GM18858 (cell line): ENCODE measurements at regions not wholly inside any gene's neighbourhood (a gene's known extent, or its start where the extent isn't known, plus 50 kb on each side); places are given as distances from the start of the nearest gene placed in this dataset.
"Not testable (repeated sequence)": the region's sequence is repeated elsewhere in the genome, so short reads cannot be mapped to it uniquely, and the experiment has no call there.

Source experiments
- ATAC-seq: cut with Tn5 transposase; IDR thresholded peaks from one replicate; pipeline ENCODE4 v1.9.1; 2021; ENCODE audit not compliant: unreplicated experiment

DNA sequence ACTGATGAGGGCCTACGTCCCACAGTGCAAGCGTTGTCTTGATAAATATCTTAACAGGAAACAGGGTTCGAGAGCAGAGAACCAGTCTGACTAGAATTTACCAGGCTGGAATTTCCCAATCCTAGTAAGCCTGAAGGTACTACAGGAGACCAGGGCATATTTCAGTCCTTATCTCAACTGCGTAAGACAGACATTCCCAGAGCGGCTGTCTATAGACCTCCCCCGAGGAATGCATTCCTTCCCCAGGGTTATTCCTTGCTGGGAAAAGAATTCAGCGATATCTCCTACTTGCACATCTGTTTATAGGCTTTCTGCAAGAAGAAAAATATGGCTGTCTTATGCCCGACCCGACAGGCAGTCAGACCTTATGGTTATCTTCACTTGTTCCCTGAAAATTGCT is 1074.1 kb upstream of the CELF4 start:
- ATAC-seq, result not testable (repeated sequence)

DNA sequence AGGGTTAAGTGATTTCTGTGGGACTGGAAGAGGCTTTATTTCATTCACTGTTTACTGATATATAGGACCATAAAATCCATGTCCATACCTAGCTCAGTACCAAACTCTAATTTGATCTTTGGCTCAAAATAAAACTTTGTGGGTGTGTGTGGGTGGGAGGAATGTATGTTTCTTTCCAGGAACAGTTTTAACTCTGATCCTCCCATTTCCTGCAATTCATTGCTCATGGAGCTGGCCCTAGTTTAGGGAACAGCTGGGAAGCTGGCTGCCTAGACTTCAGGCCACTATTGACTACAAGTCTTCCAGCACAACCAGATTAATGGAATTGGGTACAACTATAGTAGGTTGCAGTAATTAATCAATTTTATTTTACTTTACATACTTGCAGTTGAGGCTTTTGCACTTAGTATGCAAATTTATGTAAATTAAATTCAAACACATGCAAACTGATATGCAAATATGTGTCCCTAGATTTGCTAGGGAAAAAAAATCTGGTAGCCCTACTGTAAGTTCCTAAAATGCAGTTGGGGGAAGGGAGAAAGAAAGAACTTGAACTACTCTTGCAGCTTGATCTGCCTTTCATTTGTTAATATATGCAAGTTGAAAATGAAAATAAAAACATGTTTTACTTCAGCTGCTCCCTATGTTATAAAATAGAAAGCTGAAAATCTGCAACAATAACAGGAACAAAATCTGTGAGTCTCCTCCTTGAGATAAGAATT is 1070.3 kb upstream of the CELF4 start:
- ATAC-seq, result no peak

- no peak for ATAC-seq
Observed at GRCh38 chr18:38634117-38634516, 1068.5 kb upstream of the CELF4 start.

DNA sequence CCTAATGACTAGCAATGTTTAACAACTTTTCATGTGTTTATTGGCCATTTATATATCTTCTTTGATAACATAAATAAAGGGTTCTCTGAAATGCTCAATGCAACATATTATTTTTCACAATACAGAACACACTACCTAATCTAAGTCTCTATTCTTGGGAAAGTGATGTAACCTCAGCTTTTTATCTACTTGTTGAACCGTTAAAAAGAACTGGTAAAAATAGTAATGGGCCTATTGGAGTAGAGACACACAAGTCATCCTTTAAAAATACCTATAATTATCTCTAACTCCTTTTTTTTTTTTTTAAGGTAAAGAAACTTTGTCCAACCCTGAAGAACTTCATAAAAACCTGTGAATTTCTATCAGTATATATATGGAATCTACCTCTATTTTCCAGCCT is 1067.7 kb upstream of the CELF4 start:
- no peak for ATAC-seq

DNA sequence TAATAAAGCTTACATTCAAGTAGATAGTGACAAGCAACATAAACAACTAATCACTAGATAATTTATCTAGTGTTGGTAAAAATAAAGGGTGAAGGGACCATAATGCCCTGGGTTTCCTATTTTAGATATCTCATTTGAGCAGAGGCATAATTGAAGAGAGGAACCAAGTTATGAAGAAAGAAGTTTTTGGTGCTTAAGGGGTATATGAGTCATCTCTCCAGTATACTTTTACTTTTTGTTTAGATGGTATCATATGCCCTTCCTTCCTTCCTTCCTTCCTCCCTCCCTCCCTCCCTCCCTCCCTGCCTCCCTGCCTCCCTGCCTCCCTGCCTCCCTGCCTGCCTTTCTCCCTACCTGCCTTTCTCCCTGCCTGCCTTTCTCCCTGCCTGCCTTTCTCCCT is 1053.5 kb upstream of the CELF4 start:
- ATAC-seq, result peak; percentile 74

DNA sequence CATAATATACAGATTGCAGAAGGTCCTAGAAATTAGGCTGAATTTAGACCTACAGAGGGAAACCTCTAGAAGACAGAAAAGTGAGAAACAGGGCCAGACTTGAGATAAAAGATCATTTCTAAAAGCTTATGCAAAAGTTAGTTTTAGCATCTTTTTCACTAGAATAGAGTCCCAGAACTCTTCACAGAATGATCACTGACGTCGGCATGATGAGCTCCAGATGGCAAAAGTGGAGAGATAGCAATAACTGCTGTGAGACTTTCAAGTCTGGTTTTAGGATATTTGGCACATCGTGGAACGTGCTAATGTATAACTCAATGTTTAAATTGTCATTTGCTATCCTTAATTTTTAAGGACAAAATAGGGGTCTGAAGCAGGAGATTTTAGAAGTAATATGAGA is 1050.7 kb upstream of the CELF4 start:
- ATAC-seq, result no peak

- no peak for ATAC-seq
Observed at GRCh38 chr18:38612904-38613303, 1047.3 kb upstream of the CELF4 start.

- ATAC-seq, result peak; percentile 81
Observed at GRCh38 chr18:38611036-38611964, 1045.7 kb upstream of the CELF4 start.

GRCh38 chr18:38606841-38607240 is 1041.2 kb upstream of the CELF4 start:
- peak; percentile 36 for ATAC-seq

DNA sequence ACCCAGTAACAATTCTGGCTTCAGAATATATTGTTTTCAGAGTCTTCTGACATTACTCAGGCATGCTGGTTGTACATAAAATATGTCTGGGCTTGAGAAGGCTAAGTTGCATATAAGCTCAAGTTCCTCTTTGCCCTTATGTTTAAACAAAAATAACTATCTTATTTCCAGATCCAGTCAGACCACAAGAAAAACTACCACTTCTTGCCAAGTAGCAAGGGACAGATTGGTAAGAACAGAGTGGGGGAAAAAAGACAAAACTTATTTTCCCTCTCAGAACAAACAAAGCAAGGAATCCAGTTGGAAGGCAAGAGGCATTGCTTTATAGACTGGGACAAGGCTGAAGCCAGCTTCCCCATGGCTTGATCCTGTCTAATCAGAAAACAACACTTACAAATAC is 1036.7 kb upstream of the CELF4 start:
- ATAC-seq, result no peak

GRCh38 chr18:38587571-38587970 is 1022.0 kb upstream of the CELF4 start:
- no peak for ATAC-seq

GRCh38 chr18:38586327-38586726 is 1020.7 kb upstream of the CELF4 start:
- ATAC-seq, result no peak

- no peak for ATAC-seq
Observed at GRCh38 chr18:38579764-38580163, 1014.2 kb upstream of the CELF4 start.

- no peak for ATAC-seq
Observed at GRCh38 chr18:38576916-38577315, 1011.3 kb upstream of the CELF4 start.

- no peak for ATAC-seq
Observed at GRCh38 chr18:38576349-38576748, 1010.8 kb upstream of the CELF4 start.

- no peak for ATAC-seq
Observed at GRCh38 chr18:38575648-38576047, 1010.0 kb upstream of the CELF4 start.

DNA sequence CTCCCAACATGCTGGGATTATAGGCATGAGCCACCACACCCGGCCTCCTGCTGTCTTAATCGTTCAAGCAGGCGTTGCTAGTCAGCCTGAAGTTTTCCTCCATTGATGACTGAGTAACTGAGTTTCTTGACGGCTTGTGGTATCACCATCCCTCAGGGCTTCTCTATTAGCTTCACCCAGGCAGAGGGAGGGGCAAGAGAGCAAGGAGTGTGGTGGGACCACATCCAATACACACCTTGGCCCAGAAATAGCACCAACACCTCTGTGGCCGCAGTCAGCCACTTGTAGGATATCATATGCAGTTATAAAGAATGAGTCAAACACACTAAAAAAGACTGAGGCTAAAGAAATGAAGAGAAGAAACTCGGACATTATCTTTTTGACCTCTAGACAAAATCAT is 1009.4 kb upstream of the CELF4 start:
- ATAC-seq, result no peak

DNA sequence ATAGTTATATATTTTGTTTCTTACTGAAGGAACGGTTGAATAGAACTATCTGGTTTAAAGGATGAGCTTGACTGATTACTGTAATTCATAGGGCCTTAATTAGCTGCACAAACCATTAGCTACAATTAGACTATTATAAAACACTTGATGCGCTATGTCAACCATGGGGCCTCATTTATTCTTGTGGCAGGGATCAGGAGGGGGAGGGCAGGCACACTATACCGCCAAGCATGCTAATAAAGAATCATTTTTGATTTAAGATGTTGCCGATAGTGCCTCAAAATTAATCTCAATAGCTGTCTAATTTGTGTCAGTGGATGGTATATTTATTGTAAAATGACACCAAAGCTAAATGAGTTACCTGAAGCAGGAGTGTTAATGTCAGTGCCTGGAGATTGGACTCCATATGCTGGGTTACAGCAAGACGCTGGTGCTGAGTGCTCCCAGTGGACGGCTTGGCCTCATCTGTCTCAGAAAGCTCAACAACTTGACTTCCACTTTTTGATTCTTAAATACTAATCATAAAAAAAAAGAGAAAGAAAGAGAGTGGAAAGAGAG is 1007.0 kb upstream of the CELF4 start:
- no peak for ATAC-seq

GRCh38 chr18:38571651-38572050 is 1006.1 kb upstream of the CELF4 start:
- no peak for ATAC-seq

DNA sequence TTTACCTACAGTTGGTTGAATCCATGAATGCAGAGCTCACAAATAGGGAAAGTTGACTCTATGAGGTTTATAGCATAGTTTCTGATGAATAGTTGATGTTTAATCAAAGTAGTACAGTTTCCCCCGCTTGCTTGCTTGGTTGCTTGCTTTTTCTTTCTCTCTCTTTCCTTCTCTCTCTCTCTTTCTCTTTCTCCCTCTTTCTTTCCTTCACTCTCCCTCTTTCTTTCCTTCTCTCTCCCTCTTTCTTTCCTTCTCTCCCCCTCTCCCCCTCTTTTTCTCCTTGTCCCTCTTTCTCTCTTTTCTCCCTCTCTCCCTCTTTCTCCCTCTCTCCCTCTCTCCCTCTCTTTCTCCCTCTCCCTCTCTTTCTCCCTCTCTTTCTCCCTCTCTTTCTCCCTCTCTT is 999.9 kb upstream of the CELF4 start:
- ATAC-seq, result no peak

DNA sequence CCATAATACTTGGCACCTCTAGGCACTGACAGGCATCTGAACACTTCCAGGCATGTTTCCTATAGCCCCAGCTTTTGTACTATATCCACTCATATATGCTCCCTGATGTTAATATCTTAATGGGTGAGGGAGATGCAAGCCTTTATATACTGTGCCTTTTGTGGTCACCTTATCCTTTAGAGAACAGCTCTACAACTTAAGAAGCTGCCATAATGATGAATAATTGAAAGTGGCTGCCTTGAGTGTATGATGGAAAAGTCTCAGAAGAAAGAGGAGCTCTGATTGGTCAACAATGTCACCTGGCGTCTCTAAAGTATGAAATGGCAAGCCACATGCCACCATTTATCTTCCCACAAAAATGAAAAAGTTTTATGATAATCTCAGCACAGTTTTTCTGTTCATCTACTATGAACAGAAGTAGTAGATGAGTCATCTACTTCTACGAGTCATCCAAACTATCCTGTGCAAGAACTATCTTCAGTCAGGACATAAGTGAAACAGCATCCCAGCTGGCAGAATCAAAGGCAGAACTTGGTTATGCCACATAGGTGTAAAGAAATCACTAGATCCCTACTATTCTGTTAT is 997.9 kb upstream of the CELF4 start:
- ATAC-seq, result peak; percentile 48

DNA sequence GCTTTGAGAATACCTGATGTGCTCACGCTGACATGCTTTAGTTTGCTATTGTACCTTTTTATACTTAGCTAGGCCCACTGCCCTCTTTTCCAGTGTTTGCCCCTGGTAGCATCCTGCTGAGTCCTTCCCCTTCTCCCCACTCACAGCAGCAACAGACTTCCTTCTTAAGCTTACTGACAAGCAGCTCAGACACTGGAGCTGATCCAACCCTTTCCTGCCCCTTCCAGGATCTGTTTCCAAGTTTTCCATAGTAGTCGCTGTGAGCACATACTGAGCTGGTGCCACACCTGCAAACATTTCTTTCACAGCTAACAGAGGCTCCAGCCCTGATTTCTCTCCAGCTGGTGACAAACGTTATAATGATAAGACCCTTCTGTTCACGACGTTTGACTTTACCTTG is 991.4 kb upstream of the CELF4 start:
- ATAC-seq, result no peak
